Heart left ventricle (tissue), 16 donors: ENCODE measurements at regions not wholly inside any gene's neighbourhood (a gene's known extent, or its start where the extent isn't known, plus 50 kb on each side); places are given as distances from the start of the nearest gene placed in this dataset.
"Not testable (repeated sequence)": the region's sequence is repeated elsewhere in the genome, so short reads cannot be mapped to it uniquely, and the experiment has no call there.

Source experiments
- ATAC-seq, 4 donors: fragments of 200-7000 bp; cut with Tn5 transposase; one replicate each; pipeline ENCODE4 v1.9.1; 2020 to 2022; ENCODE audit warnings: moderate library complexity in 4 of 4, mild to moderate bottlenecking in 3 of 4, moderate number of reproducible peaks in 1 of 4
- DNase-seq, 5 donors: peaks; one replicate each; pipeline ENCODE4 v3.0.0-alpha.2; 2020
- H3K27ac ChIP-seq, 12 donors: fragments of 200-600 bp; sonication (generic) in 4 of 12; one replicate each; pipeline versions ENCODE4 v1.5.0 to v1.8.0; 2016 to 2022; ENCODE audit warnings: mild to moderate bottlenecking in 2 of 12
- H3K27me3 ChIP-seq, 9 donors: fragments of 200-600 bp; sonication (generic) in 2 of 9; one replicate each; pipeline versions ENCODE4 v1.5.1 to v1.8.0; 2016 to 2022; ENCODE audit warnings: mild to moderate bottlenecking in 3 of 9
- H3K36me3 ChIP-seq, 9 donors: fragments of 200-600 bp; sonication (generic) in 2 of 9; one replicate each; pipeline versions ENCODE4 v1.5.0 to v1.8.0; 2018 to 2022; ENCODE audit warnings: mild to moderate bottlenecking in 2 of 9
- H3K4me1 ChIP-seq, 12 donors: fragments of 200-600 bp; sonication (generic) in 4 of 12; one replicate each; pipeline versions ENCODE4 v1.5.0 to v1.8.0; 2016 to 2022; ENCODE audit warnings: mild to moderate bottlenecking in 3 of 12
- H3K4me3 ChIP-seq, 12 donors: fragments of 200-600 bp; sonication (generic) in 4 of 12; one replicate each; pipeline versions ENCODE4 v1.5.0 to v1.8.0; 2017 to 2022; ENCODE audit warnings: mild to moderate bottlenecking in 9 of 12, moderate library complexity in 4 of 12
- H3K9me3 ChIP-seq, 12 donors: fragments of 200-600 bp; sonication (generic) in 4 of 12; one replicate each; pipeline versions ENCODE4 v1.5.0 to v1.8.0; 2016 to 2022; ENCODE audit warnings: mild to moderate bottlenecking in 1 of 12
- CTCF ChIP-seq, 12 donors: fragments of 200-600 bp; sonication (generic) in 4 of 12; IDR thresholded peaks; one replicate each; pipeline versions ENCODE4 v1.5.0 to v1.8.0; 2018 to 2022; ENCODE audit warnings: antibody characterized with exemption in 12 of 12, mild to moderate bottlenecking in 5 of 12
- POLR2A ChIP-seq, 2 donors: fragments of 450-650 bp; IDR thresholded peaks; one replicate each; pipeline ENCODE4 v1.6.1; 2017; ENCODE audit warnings: antibody characterized with exemption in 2 of 2, mild to moderate bottlenecking in 2 of 2, moderate library complexity in 2 of 2
- WGBS, 4 donors: extraction: QIAGEN DNeasy Blood & Tissue Kit in 2 of 4; methylation state at CpG; one replicate each; pipeline versions ENCODE4 v1.1.5 to v1.1.7; 2013 to 2018; 5-methylcytosine and 5-hydroxymethylcytosine counted together
- intact Hi-C, 10 donors: fragments of 100-400 bp; cut with DNase I; formaldehyde crosslinking; loops; one replicate each; pipeline versions ENCODE4 v1.11.1 to v1.14.2; 2022
- donor health status: ischemic (EF 13 %, LVEDD 7.1; RV severe dilation, severe dysfunction).
- donor health status: healthy with polysubstance abuse.
- donor health status: DM: no; HTN: yes; CAD: no.
- donor health status: DM: no; HTN: no; CAD: no.
- donor health status: ischemic (EF 25% LVEDD 6.9; RV normal size, moderate dysfunction).
- donor health status: ischemic (EF 25% LVEDD 5.7; RV mildly dilated, moderate dysfunction).
- donor health status: healthy.
- donor health status: DM: yes; HTN: yes; CAD: no.
- donor health status: ischemic (EF 35%, LVEDD 5.7; RV mildly dilated, moderate dysfunction).
- donor health status: nonischemic (EF 11% LVEDD 7.7; RV severe dilation, severe dysfunction).
- donor health status: DM: yes; HTN: yes; CAD: no.
- donor health status: PGD.
- donor health status: ischemic (EF 29% LVEDD 5.4; RV normal size, mild dysfunction).
- donor health status: nonischemic (EF 23%, LVEDD 6.1; RV moderate dilation, normal function).

GRCh38 chr4:64682481-64682880, 273.2 kb upstream of the TECRL start:
- H3K4me1 ChIP-seq, result no peaks in the 10 kb centered on the region
- DNase-seq, result no peak
- 82 to 88% (median 85%) methylated on average over 4 of the region's 4 CpGs for WGBS, 4 donors

GRCh38 chr4:64673121-64673520, 263.9 kb upstream of the TECRL start:
- ATAC-seq, H3K36me3 ChIP-seq, H3K27ac ChIP-seq, intact Hi-C loops, H3K27me3 ChIP-seq, H3K4me3 ChIP-seq, H3K4me1 ChIP-seq, DNase-seq: not testable (repeated sequence)
- peaks cover 0 to 21% (median 4%) of the 10 kb centered on the region in 12 donors for H3K9me3 ChIP-seq
- 68 to 75% (median 69%) methylated on average over 2 of the region's 2 CpGs for WGBS, 4 donors

More at GRCh38 chr4:64682481-64682880, 273.2 kb upstream of the TECRL start:
- TF ChIP-seq POLR2A (IDR thresholded peaks at IDR 0.05) (no peak), CTCF (IDR thresholded peaks at IDR 0.05) (no peak)
- Histone ChIP-seq H3K4me3 (no peak overlapping the region), H3K9me3 (peaks cover 0 to 18% (median 0%) of the 10 kb centered on the region in 12 donors), H3K27ac (no peak overlapping the region), H3K36me3 (no peaks in the 10 kb centered on the region), H3K27me3 (no peaks in the 10 kb centered on the region)
- ATAC-seq, result no peak
- intact Hi-C loops, result no loop called here

- Histone ChIP-seq H3K4me3 (no peak overlapping the region), H3K27me3 (no peaks in the 10 kb centered on the region), H3K36me3 (no peaks in the 10 kb centered on the region), H3K9me3 (peaks cover 0 to 5% (median 0%) of the 10 kb centered on the region in 12 donors), H3K4me1 (no peaks in the 10 kb centered on the region), H3K27ac (no peak overlapping the region)
- intact Hi-C loops, result no loop called here
- no peak for TF ChIP-seq CTCF (IDR thresholded peaks at IDR 0.05)
- TF ChIP-seq POLR2A (IDR thresholded peaks at IDR 0.05), result no peak
- ATAC-seq (no peak), DNase-seq (no peak)
- WGBS, 4 donors, result 73 to 85% (median 81%) methylated on average over 6 of the region's 6 CpGs
Observed at GRCh38 chr4:64670647-64671046, 261.4 kb upstream of the TECRL start.

- WGBS, 4 donors, result 80 to 96% (median 92%) methylated on average over 3 of the region's 3 CpGs
- Histone ChIP-seq H3K27ac (no peak overlapping the region), H3K36me3 (no peaks in the 10 kb centered on the region), H3K9me3 (no peaks in the 10 kb centered on the region), H3K4me3 (no peak overlapping the region), H3K27me3 (no peaks in the 10 kb centered on the region), H3K4me1 (no peaks in the 10 kb centered on the region)
- intact Hi-C loops, result no loop called here
- ATAC-seq (no peak), DNase-seq (no peak)
- no peak for TF ChIP-seq CTCF (IDR thresholded peaks at IDR 0.05)
- no peak for TF ChIP-seq POLR2A (IDR thresholded peaks at IDR 0.05)
Observed at GRCh38 chr4:64643841-64644240, 234.6 kb upstream of the TECRL start.

- WGBS, 4 donors, result 29 to 47% (median 43%) methylated on average over 1 of the region's 1 CpG
- intact Hi-C loops, result no loop called here
- H3K9me3 ChIP-seq, result no peaks in the 10 kb centered on the region
- H3K36me3 ChIP-seq, result no peaks in the 10 kb centered on the region
- H3K27me3 ChIP-seq, result no peaks in the 10 kb centered on the region
- DNase-seq (no peak), ATAC-seq (no peak)
- H3K4me1 ChIP-seq, result no peaks in the 10 kb centered on the region
- H3K4me3 ChIP-seq, result no peak overlapping the region
- TF ChIP-seq CTCF (IDR thresholded peaks at IDR 0.05) (no peak), POLR2A (IDR thresholded peaks at IDR 0.05) (no peak)
- H3K27ac ChIP-seq, result no peak overlapping the region
Observed at GRCh38 chr4:64642936-64643335, 233.7 kb upstream of the TECRL start.

- H3K27me3 ChIP-seq, H3K4me3 ChIP-seq, H3K9me3 ChIP-seq, H3K4me1 ChIP-seq, intact Hi-C loops, DNase-seq, H3K36me3 ChIP-seq, ATAC-seq, H3K27ac ChIP-seq: not testable (repeated sequence)
- 92 to 94% (median 93%) methylated on average over 12 to 21 of the region's 21 CpGs for WGBS, 4 donors
Observed at GRCh38 chr4:64640402-64640801, 231.2 kb upstream of the TECRL start.
